Lower lobe of right lung (tissue), 2 donors: ENCODE measurements at regions not wholly inside any gene's neighbourhood (a gene's known extent, or its start where the extent isn't known, plus 50 kb on each side); places are given as distances from the start of the nearest gene placed in this dataset.

ENCODE experiments used
- ATAC-seq, 2 donors: fragments of 200-7000 bp; cut with Tn5 transposase; one replicate each; pipeline ENCODE4 v1.9.1; 2020 to 2022; ENCODE audit warnings: mild to moderate bottlenecking in 2 of 2, moderate library complexity in 2 of 2
- DNase-seq: peaks from one replicate; pipeline ENCODE4 v3.0.0-alpha.2; 2020
- H3K27ac ChIP-seq: fragments of 200-600 bp; one replicate; pipeline ENCODE4 v1.8.0; 2022
- H3K27me3 ChIP-seq: fragments of 200-600 bp; one replicate; pipeline ENCODE4 v1.8.0; 2022; ENCODE audit warnings: low read depth
- H3K36me3 ChIP-seq: fragments of 200-600 bp; one replicate; pipeline ENCODE4 v1.8.0; 2022; ENCODE audit warnings: mild to moderate bottlenecking
- H3K4me1 ChIP-seq: fragments of 200-600 bp; one replicate; pipeline ENCODE4 v1.8.0; 2022
- H3K4me3 ChIP-seq: fragments of 200-600 bp; one replicate; pipeline ENCODE4 v1.8.0; 2022; ENCODE audit warnings: mild to moderate bottlenecking
- H3K9me3 ChIP-seq: fragments of 200-600 bp; one replicate; pipeline ENCODE4 v1.8.0; 2022
- intact Hi-C: fragments of 100-400 bp; cut with DNase I; formaldehyde crosslinking; loops from one replicate; pipeline ENCODE4 v1.11.0; 2022
- TF ChIP-seq, protein P1 (sequence below): fragments of 200-600 bp; IDR thresholded peaks from one replicate; pipeline ENCODE4 v1.8.0; 2022; ENCODE audit warnings: antibody characterized with exemption, mild to moderate bottlenecking
- donor health status: DM: no; HTN: yes; CAD: no; lungs with severe emphysema.

- Histone ChIP-seq H3K4me1 (no peaks in the 10 kb centered on the region), H3K27ac (no peak overlapping the region), H3K27me3 (no peaks in the 10 kb centered on the region), H3K36me3 (no peaks in the 10 kb centered on the region), H3K9me3 (no peaks in the 10 kb centered on the region), H3K4me3 (no peak overlapping the region)
- no peak for DNase-seq
- TF ChIP-seq, protein P1, sequence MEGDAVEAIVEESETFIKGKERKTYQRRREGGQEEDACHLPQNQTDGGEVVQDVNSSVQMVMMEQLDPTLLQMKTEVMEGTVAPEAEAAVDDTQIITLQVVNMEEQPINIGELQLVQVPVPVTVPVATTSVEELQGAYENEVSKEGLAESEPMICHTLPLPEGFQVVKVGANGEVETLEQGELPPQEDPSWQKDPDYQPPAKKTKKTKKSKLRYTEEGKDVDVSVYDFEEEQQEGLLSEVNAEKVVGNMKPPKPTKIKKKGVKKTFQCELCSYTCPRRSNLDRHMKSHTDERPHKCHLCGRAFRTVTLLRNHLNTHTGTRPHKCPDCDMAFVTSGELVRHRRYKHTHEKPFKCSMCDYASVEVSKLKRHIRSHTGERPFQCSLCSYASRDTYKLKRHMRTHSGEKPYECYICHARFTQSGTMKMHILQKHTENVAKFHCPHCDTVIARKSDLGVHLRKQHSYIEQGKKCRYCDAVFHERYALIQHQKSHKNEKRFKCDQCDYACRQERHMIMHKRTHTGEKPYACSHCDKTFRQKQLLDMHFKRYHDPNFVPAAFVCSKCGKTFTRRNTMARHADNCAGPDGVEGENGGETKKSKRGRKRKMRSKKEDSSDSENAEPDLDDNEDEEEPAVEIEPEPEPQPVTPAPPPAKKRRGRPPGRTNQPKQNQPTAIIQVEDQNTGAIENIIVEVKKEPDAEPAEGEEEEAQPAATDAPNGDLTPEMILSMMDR = no peak
- no peak for ATAC-seq
- intact Hi-C loops = no loop called here
Measured at GRCh38 chr6:164210783-164211182, 796.3 kb downstream of the QKI start.

DNA sequence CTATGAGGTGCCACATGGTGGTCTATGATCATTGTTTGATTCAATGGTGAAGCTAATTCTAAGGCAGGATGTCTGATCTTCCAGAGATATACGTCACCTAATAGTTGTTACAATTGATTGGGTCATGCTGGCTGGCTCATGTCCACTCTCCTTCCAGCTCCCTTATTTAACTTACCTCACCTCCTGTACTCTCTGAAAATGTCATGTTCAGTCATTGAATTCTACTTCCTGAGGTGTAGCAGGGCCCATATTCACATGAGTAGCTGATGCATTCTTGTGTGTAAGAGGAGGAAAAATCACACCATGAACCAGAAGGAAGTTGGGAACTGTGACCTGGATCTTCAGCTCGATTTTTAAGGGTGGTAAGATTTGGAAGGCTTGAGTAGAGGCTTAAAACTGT, 795.8 kb downstream of the QKI start:
- H3K27me3 ChIP-seq = no peaks in the 10 kb centered on the region
- ATAC-seq (no peak), DNase-seq (no peak)
- no peak overlapping the region for H3K27ac ChIP-seq
- no peaks in the 10 kb centered on the region for H3K36me3 ChIP-seq
- intact Hi-C loops = no loop called here
- H3K4me3 ChIP-seq = no peak overlapping the region
- TF ChIP-seq, protein P1 = no peak
- H3K4me1 ChIP-seq = no peaks in the 10 kb centered on the region
- no peaks in the 10 kb centered on the region for H3K9me3 ChIP-seq

DNA sequence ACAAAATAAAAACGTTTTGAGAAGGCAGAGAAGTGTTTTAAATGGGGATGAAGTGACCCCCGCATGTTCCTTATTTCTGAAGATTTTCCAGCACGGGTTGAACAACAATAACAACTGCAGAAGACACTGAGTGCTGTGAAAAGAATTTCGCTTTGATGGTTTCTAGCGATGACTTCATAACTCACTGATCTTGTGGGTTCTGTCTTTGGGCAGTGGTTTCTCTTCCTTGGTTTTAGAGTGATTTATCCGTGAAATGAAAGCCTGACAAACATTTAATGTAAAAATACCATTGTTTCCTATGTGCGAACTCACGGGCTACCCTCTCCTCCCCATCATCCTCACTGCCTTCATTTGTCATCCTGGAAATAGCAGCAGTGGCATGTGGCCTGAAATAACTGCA, 793.9 kb downstream of the QKI start:
- intact Hi-C loops = no loop called here
- H3K27me3 ChIP-seq = no peaks in the 10 kb centered on the region
- no peak for DNase-seq
- TF ChIP-seq, protein P1 = no peak
- H3K9me3 ChIP-seq = no peaks in the 10 kb centered on the region
- ATAC-seq = no peak
- no peak overlapping the region for H3K4me3 ChIP-seq
- H3K27ac ChIP-seq = no peak overlapping the region
- H3K36me3 ChIP-seq = no peaks in the 10 kb centered on the region
- H3K4me1 ChIP-seq = no peaks in the 10 kb centered on the region

DNA sequence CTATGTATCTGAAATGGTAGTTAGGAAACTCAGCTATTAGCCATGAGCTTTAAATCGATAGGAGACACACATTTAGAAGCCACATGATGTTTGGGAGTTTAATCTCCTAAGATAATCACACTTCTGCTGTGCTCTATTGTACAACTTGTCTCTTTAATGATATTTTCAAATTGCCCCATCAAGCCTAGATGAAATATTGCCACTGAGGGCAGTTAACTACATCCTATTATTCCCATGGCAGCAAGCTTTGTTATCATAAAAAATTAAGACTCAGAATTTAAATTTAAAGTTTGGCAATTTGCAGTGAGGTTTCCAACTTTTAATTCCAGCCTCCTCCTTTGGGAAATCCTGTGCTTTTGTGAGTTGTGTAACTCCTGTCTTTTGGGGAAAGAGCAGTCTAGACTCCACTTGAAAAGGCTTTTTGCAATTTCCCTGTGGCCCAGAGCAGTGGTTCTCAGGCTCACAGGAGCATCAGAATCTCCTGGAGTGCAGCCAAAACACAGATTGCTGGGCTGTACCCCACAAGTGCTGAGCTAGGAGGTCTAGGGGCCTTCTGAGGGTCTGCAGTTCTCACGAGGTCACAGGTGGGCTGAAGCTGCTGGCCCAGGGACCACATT, 792.4 kb downstream of the QKI start:
- Histone ChIP-seq H3K27ac (no peak overlapping the region), H3K27me3 (no peaks in the 10 kb centered on the region), H3K4me3 (no peak overlapping the region), H3K9me3 (no peaks in the 10 kb centered on the region), H3K4me1 (no peaks in the 10 kb centered on the region), H3K36me3 (no peaks in the 10 kb centered on the region)
- intact Hi-C loops = no loop called here
- ATAC-seq (no peak), DNase-seq (no peak)
- TF ChIP-seq, protein P1 = no peak

GRCh38 chr6:164200071-164200470, 785.6 kb downstream of the QKI start:
- Histone ChIP-seq H3K9me3 (no peaks in the 10 kb centered on the region), H3K27ac (no peak overlapping the region), H3K27me3 (no peaks in the 10 kb centered on the region), H3K36me3 (no peaks in the 10 kb centered on the region), H3K4me1 (no peaks in the 10 kb centered on the region), H3K4me3 (no peak overlapping the region)
- TF ChIP-seq, protein P1 = no peak
- no peak for ATAC-seq
- no peak for DNase-seq
- intact Hi-C loops = no loop called here

DNA sequence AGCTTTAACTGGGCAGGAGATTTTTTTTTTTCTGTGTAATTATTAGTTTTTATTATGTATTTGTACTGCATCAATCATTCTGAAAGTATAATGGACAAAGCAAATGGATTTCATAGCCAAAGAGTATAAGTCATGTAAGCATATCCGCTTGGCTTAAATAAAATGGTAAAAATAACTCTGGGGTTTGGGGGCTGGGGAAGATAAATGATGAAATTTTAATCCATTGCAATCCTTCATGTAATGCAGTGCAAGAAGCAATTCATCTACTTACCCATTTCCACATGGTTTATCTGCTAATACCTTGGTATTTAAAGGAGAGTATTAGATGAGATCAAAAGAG, 781.4 kb downstream of the QKI start:
- DNase-seq = no peak
- no peaks in the 10 kb centered on the region for H3K36me3 ChIP-seq
- H3K9me3 ChIP-seq = no peaks in the 10 kb centered on the region
- no peak overlapping the region for H3K27ac ChIP-seq
- no peak for ATAC-seq
- TF ChIP-seq, protein P1 = no peak
- no peaks in the 10 kb centered on the region for H3K27me3 ChIP-seq
- no peak overlapping the region for H3K4me3 ChIP-seq
- intact Hi-C loops = no loop called here
- peaks cover 5% of the 10 kb centered on the region for H3K4me1 ChIP-seq
